ENCODE measurements at regions not wholly inside any gene's neighbourhood (a gene's known extent, or its start where the extent isn't known, plus 50 kb on each side); places are given as distances from the start of the nearest gene placed in this dataset.

GRCh38 chr18:76619621-76620315, 124.7 kb upstream of the ZNF516 start:
- Histone ChIP-seq H3K36me3 (no peaks in the 10 kb centered on the region), H3K4me3 (peak overlapping the region; percentile 69), H3K27ac (peak overlapping the region; percentile 11 to 50), H3K27me3 (replicated peaks; ENCODE audit: insufficient read depth) (no peaks in the 10 kb centered on the region), H3K9me3 (no peaks in the 10 kb centered on the region), H3K4me1 (ENCODE audit: control insufficient read depth in 1 of 2, low read depth in 2 of 2) (peaks cover 15 to 30% of the 10 kb centered on the region in 2 donors)
- DNase-seq (ENCODE audit: low spot score): peak; percentile 28
- TF ChIP-seq CTCF (IDR thresholded peaks at IDR 0.05): no peak
- ATAC-seq (ENCODE audit: insufficient number of reproducible peaks, low FRiP score, low read depth): no peak

GRCh38 chr18:76619261-76619620, 124.2 kb upstream of the ZNF516 start:
- DNase-seq (ENCODE audit: low spot score): no peak

DNA sequence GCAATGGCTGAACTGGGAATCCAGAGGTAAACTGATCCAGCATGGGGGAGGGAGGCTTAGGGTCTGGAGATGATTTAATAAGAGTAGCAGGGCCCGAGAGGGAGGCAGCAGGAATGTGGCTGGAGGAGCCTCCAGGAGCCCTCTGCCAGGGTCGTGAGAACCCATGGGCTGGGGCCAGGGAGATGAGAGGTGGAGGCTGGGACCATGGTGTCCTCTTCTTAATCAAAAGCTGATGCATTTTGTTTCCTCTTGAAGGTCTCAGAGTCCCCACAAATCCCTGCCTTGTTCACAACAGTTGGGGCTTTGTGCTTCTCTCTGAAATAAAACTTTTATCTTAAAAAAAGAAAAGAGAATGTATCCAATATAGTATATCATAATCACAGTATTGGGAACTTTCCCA, 123.7 kb upstream of the ZNF516 start:
- no peak overlapping the region for H3K4me3 ChIP-seq
- no peak for ATAC-seq (ENCODE audit: insufficient number of reproducible peaks, low FRiP score, low read depth)
- no peaks in the 10 kb centered on the region for H3K27me3 ChIP-seq (replicated peaks; ENCODE audit: insufficient read depth)
- H3K27ac ChIP-seq: no peak overlapping the region
- TF ChIP-seq CTCF (IDR thresholded peaks at IDR 0.05): no peak
- no peaks in the 10 kb centered on the region for H3K36me3 ChIP-seq
- H3K9me3 ChIP-seq: no peaks in the 10 kb centered on the region
- DNase-seq (ENCODE audit: low spot score): no peak
- peaks cover 15 to 30% of the 10 kb centered on the region in 2 donors for H3K4me1 ChIP-seq (ENCODE audit: control insufficient read depth in 1 of 2, low read depth in 2 of 2)

More at GRCh38 chr18:76619261-76619620, 124.2 kb upstream of the ZNF516 start:
- TF ChIP-seq CTCF (IDR thresholded peaks at IDR 0.05): no peak
- Histone ChIP-seq H3K9me3 (no peaks in the 10 kb centered on the region), H3K27ac (peak overlapping the region; percentile 11 to 50), H3K27me3 (replicated peaks; ENCODE audit: insufficient read depth) (no peaks in the 10 kb centered on the region), H3K4me1 (ENCODE audit: control insufficient read depth in 1 of 2, low read depth in 2 of 2) (peaks cover 15 to 30% of the 10 kb centered on the region in 2 donors), H3K36me3 (no peaks in the 10 kb centered on the region), H3K4me3 (peak overlapping the region; percentile 69)
- no peak for ATAC-seq (ENCODE audit: insufficient number of reproducible peaks, low FRiP score, low read depth)

- no peak overlapping the region for H3K4me3 ChIP-seq
- TF ChIP-seq CTCF (IDR thresholded peaks at IDR 0.05): no peak
- no peak overlapping the region for H3K27ac ChIP-seq
- no peaks in the 10 kb centered on the region for H3K9me3 ChIP-seq
- DNase-seq (ENCODE audit: low spot score): no peak
- peaks cover 14 to 24% of the 10 kb centered on the region in 2 donors for H3K4me1 ChIP-seq (ENCODE audit: control insufficient read depth in 1 of 2, low read depth in 2 of 2)
- H3K36me3 ChIP-seq: no peaks in the 10 kb centered on the region
- no peaks in the 10 kb centered on the region for H3K27me3 ChIP-seq (replicated peaks; ENCODE audit: insufficient read depth)
- ATAC-seq (ENCODE audit: insufficient number of reproducible peaks, low FRiP score, low read depth): no peak
Observed at GRCh38 chr18:76616373-76616772, 121.3 kb upstream of the ZNF516 start.

DNA sequence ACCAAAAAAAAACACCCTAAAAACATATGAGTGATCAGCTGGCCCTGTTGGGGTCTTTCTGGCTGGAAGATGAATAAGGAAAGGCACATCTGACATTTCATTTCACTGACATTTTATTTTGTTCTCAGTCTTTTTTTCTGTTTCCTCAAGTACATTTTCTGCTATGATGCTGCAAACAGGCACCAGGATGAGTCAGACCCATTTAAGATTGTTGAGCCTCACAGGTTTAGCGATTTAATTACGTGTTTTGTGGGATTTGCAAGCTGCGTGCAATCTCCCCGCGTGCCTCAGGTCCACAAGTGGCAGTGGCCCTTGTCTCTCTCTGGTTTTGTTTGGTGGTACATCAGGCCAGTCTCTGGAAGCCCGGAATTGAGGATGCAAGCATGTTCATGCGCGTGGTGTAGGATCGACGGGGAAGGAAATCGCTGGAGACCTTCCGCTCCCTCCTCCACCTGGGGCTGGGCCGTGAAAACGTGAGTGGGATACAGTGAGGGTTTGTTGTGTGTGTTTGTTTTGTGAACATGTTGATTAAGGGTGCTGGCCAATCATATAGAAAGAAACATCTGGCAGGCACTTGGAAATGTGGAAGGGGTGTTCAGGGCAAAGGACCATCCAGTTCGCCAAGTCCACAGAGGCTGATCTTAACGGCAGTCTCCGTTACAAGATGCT, 120.2 kb upstream of the ZNF516 start:
- Histone ChIP-seq H3K36me3 (no peaks in the 10 kb centered on the region), H3K4me1 (ENCODE audit: control insufficient read depth in 1 of 2, low read depth in 2 of 2) (peaks cover 6 to 25% of the 10 kb centered on the region in 2 donors), H3K9me3 (no peaks in the 10 kb centered on the region), H3K4me3 (no peak overlapping the region), H3K27ac (no peak overlapping the region), H3K27me3 (replicated peaks; ENCODE audit: insufficient read depth) (no peaks in the 10 kb centered on the region)
- DNase-seq (ENCODE audit: low spot score): no peak
- no peak for TF ChIP-seq CTCF (IDR thresholded peaks at IDR 0.05)
- ATAC-seq (ENCODE audit: insufficient number of reproducible peaks, low FRiP score, low read depth): no peak

All from thoracic aorta (tissue), 2 donors.